AG10803 (cell line): ENCODE measurements at regions not wholly inside any gene's neighbourhood (a gene's known extent, or its start where the extent isn't known, plus 50 kb on each side); places are given as distances from the start of the nearest gene placed in this dataset.

Source experiments
- DNase-seq: peaks from one replicate; pipeline ENCODE4 v3.0.0; 2010; ENCODE audit warnings: low read depth
- H3K4me3 ChIP-seq: 2 replicates; pipeline ENCODE4 v1.5.1; 2011; ENCODE audit warnings: mild to moderate bottlenecking, low read length, control low read depth
- TF ChIP-seq, protein P1 (sequence below): conservative IDR thresholded peaks from 2 replicates; pipeline ENCODE4 v1.5.1; 2011; ENCODE audit warnings: mild to moderate bottlenecking, low read length, control low read depth, inconsistent platforms

- H3K4me3 ChIP-seq = no peak overlapping the region
- no peak for DNase-seq
- TF ChIP-seq, protein P1, sequence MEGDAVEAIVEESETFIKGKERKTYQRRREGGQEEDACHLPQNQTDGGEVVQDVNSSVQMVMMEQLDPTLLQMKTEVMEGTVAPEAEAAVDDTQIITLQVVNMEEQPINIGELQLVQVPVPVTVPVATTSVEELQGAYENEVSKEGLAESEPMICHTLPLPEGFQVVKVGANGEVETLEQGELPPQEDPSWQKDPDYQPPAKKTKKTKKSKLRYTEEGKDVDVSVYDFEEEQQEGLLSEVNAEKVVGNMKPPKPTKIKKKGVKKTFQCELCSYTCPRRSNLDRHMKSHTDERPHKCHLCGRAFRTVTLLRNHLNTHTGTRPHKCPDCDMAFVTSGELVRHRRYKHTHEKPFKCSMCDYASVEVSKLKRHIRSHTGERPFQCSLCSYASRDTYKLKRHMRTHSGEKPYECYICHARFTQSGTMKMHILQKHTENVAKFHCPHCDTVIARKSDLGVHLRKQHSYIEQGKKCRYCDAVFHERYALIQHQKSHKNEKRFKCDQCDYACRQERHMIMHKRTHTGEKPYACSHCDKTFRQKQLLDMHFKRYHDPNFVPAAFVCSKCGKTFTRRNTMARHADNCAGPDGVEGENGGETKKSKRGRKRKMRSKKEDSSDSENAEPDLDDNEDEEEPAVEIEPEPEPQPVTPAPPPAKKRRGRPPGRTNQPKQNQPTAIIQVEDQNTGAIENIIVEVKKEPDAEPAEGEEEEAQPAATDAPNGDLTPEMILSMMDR = no peak
Measured at GRCh38 chr9:120152295-120152694, 427.7 kb downstream of the CDK5RAP2 start.

DNA sequence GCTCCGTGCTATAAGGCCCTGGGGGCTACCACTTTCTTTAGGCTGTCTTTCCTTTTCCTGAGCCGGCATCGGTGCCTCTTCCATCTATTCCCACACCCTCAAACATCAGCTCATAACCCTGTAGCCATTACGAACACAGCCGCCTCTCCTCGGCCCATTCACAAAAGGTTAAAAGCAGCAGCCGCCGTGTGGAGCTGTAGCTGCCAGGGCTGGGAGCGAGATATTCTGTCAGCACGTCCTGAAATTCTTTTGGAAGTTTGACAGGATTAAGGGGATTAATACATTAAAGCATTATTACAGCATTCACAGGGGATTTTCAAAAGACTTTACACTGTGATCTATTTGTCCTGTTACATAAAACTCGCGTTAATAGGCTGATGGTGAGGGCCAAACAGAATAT is 428.2 kb downstream of the CDK5RAP2 start:
- H3K4me3 ChIP-seq = no peak overlapping the region
- TF ChIP-seq, protein P1 = no peak
- no peak for DNase-seq

DNA sequence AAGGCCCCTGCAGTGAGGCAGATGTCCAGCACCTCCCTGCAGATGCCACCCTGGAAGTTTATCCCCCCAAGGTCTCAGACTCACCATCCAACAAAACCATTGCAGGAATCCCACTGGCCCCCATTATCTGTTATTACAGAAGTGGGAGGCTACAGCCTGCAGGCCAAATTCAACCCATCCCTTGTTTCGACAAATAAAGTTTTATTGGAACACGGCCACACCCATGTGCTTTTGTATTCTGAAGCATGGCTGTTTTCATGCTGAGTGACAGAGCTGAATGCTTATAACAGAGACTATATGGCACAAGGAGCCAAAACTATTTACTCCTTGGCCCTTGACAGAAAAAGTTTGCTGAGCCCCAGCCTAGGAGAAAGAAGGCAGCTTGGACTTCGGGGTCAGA is 428.8 kb downstream of the CDK5RAP2 start:
- DNase-seq = no peak
- H3K4me3 ChIP-seq = no peak overlapping the region
- TF ChIP-seq, protein P1 = no peak

- no peak overlapping the region for H3K4me3 ChIP-seq
- DNase-seq = no peak
- TF ChIP-seq, protein P1 = no peak
Measured at GRCh38 chr9:120138955-120139354, 441.0 kb downstream of the CDK5RAP2 start.

DNA sequence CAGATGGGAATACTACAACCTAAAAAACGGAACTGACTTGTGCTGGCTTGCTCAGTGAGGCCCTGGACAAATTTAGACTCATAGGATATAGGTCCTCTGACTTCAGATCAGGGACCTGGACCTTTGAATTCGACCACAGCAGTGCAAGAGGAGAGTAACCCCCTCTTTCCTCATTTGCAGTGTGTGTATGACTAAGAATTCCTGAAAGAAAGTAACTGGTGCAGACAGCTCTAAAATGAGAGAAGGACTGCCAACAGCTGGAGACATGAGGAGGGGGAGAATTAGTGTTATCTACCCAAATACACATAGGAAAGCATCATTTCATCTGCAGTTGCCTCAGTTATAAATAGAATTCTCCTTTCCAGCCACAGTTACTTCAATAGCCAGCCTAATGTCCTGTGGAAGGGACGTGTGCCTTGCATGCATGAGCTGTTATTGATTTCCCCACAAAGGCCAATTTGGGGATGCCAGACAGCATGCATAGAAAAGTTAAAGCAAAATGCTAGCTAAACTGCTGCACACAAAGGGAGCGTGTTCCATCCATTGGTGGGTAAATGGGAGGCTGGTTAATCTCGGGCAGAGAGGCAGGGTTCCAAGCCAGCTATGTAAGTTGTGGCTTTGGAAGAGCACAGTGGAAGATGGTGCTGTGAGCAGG is 442.7 kb downstream of the CDK5RAP2 start:
- no peak overlapping the region for H3K4me3 ChIP-seq
- TF ChIP-seq, protein P1 = no peak
- DNase-seq = no peak

DNA sequence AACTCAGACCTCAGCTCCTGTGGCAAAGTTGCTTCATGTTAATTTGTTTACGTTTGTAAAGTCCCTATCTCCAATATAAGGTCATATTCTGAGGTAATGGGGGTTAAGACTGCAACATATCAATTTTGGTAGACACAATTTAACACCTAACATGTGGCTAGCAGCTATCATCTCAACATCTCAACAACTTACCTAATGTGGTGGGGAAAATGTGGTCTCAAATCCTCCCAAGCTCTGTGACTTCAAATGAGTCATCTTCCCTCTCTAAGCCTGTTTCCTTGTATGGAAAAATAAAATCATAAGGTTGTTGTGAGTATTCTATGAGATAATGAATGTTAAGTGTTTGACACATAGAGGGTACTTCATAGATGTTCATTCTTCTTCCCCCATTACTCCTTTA is 443.3 kb downstream of the CDK5RAP2 start:
- no peak for DNase-seq
- H3K4me3 ChIP-seq = no peak overlapping the region
- TF ChIP-seq, protein P1 = no peak

GRCh38 chr9:120117081-120117480 is 462.9 kb downstream of the CDK5RAP2 start:
- TF ChIP-seq, protein P1 = no peak
- H3K4me3 ChIP-seq = no peak overlapping the region
- no peak for DNase-seq
